Astrocyte of the spinal cord (primary cell): ENCODE measurements at regions not wholly inside any gene's neighbourhood (a gene's known extent, or its start where the extent isn't known, plus 50 kb on each side); places are given as distances from the start of the nearest gene placed in this dataset.

ENCODE experiments used
- DNase-seq: peaks from one replicate; pipeline ENCODE4 v3.0.0; 2011; ENCODE audit warnings: low read depth, low spot score
- H3K4me3 ChIP-seq: 2 replicates; pipeline ENCODE4 v1.5.1; 2011; ENCODE audit warnings: low read depth, mild to moderate bottlenecking, low read length, moderate library complexity
- in situ Hi-C: cut with HindIII; loops from 2 replicates; pipeline ENCODE4 v1.10.0; 2017; ENCODE audit warnings: low sequenced_read_pairs
- TF ChIP-seq, protein P1 (sequence below): IDR thresholded peaks from 2 replicates; pipeline ENCODE4 v1.5.1; 2012; ENCODE audit warnings: low read depth, mild to moderate bottlenecking, low read length, inconsistent platforms

DNA sequence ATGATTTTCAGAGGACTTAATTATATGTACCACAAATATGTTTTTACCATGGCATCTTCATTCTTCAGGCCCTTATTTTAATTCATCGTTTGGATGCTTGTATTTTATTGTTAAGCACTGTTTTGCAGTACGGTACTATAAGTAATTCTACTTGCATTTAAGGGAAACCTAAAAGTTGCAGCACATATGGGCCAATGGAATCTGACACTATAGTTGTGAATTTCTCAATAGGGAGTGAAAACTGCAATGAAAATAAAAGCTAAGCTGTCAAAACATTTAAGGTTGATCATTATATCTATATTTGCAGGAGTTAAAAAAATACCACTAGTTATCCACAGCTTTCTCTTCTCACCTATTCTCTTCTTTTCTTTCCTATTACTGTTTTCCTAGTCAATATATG, 1071.8 kb downstream of the MAT2B start:
- DNase-seq, result no peak
- in situ Hi-C loops, result no loop called here
- H3K4me3 ChIP-seq, result no peak overlapping the region
- TF ChIP-seq, protein P1, sequence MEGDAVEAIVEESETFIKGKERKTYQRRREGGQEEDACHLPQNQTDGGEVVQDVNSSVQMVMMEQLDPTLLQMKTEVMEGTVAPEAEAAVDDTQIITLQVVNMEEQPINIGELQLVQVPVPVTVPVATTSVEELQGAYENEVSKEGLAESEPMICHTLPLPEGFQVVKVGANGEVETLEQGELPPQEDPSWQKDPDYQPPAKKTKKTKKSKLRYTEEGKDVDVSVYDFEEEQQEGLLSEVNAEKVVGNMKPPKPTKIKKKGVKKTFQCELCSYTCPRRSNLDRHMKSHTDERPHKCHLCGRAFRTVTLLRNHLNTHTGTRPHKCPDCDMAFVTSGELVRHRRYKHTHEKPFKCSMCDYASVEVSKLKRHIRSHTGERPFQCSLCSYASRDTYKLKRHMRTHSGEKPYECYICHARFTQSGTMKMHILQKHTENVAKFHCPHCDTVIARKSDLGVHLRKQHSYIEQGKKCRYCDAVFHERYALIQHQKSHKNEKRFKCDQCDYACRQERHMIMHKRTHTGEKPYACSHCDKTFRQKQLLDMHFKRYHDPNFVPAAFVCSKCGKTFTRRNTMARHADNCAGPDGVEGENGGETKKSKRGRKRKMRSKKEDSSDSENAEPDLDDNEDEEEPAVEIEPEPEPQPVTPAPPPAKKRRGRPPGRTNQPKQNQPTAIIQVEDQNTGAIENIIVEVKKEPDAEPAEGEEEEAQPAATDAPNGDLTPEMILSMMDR, result no peak

DNA sequence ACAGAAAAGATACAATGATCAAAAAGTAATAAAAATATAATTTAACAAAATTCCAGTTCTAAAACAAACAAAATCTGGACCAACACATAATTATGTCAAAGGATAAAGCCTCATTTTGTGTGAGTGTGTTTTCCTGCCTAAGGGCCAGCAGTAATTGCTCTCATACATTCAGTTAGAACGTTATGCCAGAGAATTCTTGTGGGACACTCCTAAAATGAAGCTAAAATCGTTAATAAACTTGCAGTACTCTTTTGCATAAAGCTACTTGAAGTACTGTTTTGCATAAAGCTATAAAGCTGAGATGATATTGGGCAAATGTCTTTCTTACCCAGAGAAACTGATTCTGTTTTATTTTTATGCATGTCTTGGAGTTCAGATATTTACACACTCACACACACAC, 1072.3 kb downstream of the MAT2B start:
- H3K4me3 ChIP-seq, result no peak overlapping the region
- DNase-seq, result no peak
- TF ChIP-seq, protein P1, result no peak
- in situ Hi-C loops, result no loop called here

DNA sequence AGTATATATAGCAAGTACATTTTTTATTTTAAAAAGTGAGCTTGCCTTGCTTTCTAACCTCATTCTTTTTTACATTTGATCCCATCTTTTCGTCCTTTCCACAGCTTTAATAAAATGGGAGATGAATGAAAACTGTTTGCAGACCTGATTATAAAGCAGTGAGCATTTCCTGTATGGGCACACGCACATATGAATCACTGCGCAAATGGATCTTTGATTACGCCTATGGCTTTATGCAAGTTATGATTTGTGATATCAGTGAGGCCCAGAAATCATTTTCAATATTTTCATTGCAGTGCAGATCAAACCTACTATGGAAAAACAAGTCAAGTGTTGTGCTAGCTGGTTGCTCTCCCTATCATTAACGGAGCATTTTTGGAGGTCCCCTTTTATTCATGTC, 1073.0 kb downstream of the MAT2B start:
- TF ChIP-seq, protein P1, result no peak
- in situ Hi-C loops, result no loop called here
- DNase-seq, result no peak
- H3K4me3 ChIP-seq, result no peak overlapping the region

DNA sequence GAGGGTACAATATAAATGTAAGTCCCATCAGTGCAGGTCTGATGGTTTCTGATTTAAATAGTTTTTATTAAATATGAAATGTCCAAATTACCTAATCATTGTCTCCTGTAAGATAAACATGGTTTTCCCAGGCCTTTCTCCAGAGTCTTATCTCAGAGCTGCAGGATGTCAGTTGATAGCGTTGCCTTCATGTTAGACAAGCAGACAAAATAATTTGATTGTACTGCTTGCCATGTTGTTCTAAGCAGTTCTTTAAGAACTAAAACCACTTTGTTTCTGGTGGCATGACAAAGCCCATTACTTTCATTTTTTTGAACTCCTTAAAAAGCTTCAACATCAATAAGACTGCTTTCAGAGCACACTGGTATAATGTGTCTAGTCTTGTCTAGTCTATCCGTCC, 1073.5 kb downstream of the MAT2B start:
- in situ Hi-C loops, result no loop called here
- TF ChIP-seq, protein P1, result no peak
- H3K4me3 ChIP-seq, result no peak overlapping the region
- DNase-seq, result no peak

DNA sequence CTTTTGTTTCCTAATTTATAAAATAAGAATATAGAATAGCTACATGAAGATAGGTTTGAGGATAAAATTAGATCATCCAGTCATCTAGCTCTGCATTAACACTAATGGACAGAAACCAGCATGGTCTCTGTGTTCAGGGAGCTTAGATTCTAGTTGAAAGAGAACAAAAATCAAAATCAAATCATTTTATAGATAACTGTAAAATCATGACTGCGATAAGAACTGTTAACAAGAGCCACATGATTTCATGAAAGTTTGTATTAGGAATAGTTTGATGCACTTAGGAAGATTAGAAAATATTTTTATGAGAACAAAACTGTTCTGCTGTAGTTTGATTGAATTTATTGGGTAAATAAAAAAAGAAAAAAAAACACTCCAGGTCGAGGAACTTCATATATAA, 1074.7 kb downstream of the MAT2B start:
- DNase-seq, result no peak
- in situ Hi-C loops, result no loop called here
- no peak overlapping the region for H3K4me3 ChIP-seq
- TF ChIP-seq, protein P1, result no peak

DNA sequence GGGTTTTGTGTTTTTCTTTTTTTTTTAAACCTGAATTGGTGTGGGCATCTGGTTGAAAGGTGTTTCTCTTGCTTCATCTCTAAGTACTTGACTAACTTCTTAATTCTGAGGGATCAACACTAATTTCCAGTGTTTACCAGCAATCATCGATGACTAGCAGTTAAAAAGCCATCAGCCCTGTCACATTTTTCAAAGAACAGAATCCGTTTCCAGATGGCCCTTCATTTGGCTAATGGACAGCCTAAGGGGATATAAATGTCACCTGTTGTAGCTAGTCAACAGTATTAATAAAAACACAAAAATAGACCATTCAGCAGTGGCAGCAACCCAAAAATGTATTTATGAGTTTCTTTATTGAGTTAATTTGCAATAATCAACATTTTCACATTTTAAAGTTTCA, 1076.5 kb downstream of the MAT2B start:
- H3K4me3 ChIP-seq, result no peak overlapping the region
- no peak for DNase-seq
- TF ChIP-seq, protein P1, result no peak
- in situ Hi-C loops, result no loop called here

DNA sequence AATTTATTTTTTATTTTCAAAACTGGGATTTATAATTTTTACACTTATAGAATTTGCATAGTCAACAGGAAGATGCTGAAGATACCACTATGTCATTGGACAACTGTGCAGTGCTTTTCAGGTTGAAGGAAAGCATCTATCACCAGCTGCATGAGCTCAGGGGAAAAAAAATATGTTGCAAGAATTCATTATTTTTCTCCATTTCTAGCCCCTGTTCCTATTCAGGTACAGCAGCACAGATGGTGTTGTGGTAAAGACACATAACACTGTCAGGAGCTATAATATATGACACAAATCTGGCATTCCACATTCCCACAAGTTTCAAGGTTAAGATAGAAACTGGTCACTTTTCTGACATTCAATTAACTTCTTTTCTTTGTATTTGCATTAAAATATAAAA, 1088.6 kb downstream of the MAT2B start:
- TF ChIP-seq, protein P1, result no peak
- in situ Hi-C loops, result no loop called here
- no peak overlapping the region for H3K4me3 ChIP-seq
- no peak for DNase-seq
